Suprapubic skin (tissue), 4 donors: ENCODE measurements at regions not wholly inside any gene's neighbourhood (a gene's known extent, or its start where the extent isn't known, plus 50 kb on each side); places are given as distances from the start of the nearest gene placed in this dataset.
"Not testable (repeated sequence)": the region's sequence is repeated elsewhere in the genome, so short reads cannot be mapped to it uniquely, and the experiment has no call there.

Experiments used
- CTCF ChIP-seq, 2 donors: fragments of 200-600 bp in 1 of 2; fragments of 450-650 bp in 1 of 2; sonication (generic) in 1 of 2; IDR thresholded peaks; one replicate each; pipeline ENCODE4 v1.5.1; 2016 to 2019; ENCODE audit warnings: antibody characterized with exemption in 2 of 2, mild to moderate bottlenecking in 1 of 2, moderate library complexity in 1 of 2
- POLR2A ChIP-seq, 2 donors: fragments of 450-650 bp; IDR thresholded peaks; one replicate each; pipeline ENCODE4 v1.6.1; 2017; ENCODE audit warnings: antibody characterized with exemption in 2 of 2, mild to moderate bottlenecking in 2 of 2, moderate library complexity in 2 of 2
- POLR2AphosphoS5 ChIP-seq, 3 donors: sonication (generic); formaldehyde crosslinking; IDR thresholded peaks; one replicate each; pipeline ENCODE4 v1.6.1; 2017; ENCODE audit warnings: antibody characterized with exemption in 3 of 3

- TF ChIP-seq CTCF, POLR2A, POLR2AphosphoS5 (IDR thresholded peaks at IDR 0.05): not testable (repeated sequence)
These were observed 66.0 kb upstream of the TNKS2 start for GRCh38 chr10:91732265-91732664.
